BJ (cell line): ENCODE measurements at regions not wholly inside any gene's neighbourhood (a gene's known extent, or its start where the extent isn't known, plus 50 kb on each side); places are given as distances from the start of the nearest gene placed in this dataset.

Experiments used
- CTCF ChIA-PET: fragments of 350-600 bp; formaldehyde crosslinking; extraction: SDS; loops from one replicate; lab custom pipeline; 2021; ENCODE audit warnings: antibody characterized with exemption, inconsistent platforms; lab: Yijun Ruan, JAX
- POLR2A ChIA-PET: fragments of 300-600 bp; sonication (Branson Sonifier 250); formaldehyde crosslinking; extraction: SDS; loops from one replicate; lab custom pipeline; 2021; ENCODE audit warnings: antibody characterized with exemption; lab: Charles Lee
- DNase-seq: peaks from one replicate; pipeline ENCODE4 v3.0.0-alpha.2; 2011; ENCODE audit warnings: low read depth
- H3K27me3 ChIP-seq: 2 replicates; pipeline ENCODE4 v1.6.0; 2011; ENCODE audit warnings: low read length; ENCODE audit not compliant: control insufficient read depth, insufficient read depth
- H3K36me3 ChIP-seq: 2 replicates; pipeline ENCODE4 v1.5.1; 2011; ENCODE audit warnings: low read length; ENCODE audit not compliant: control insufficient read depth, insufficient read depth
- H3K4me3 ChIP-seq: 2 replicates; pipeline ENCODE4 v1.5.1; 2011; ENCODE audit warnings: low read depth, mild to moderate bottlenecking, control low read depth, low read length
- CTCF ChIP-seq: IDR thresholded peaks from 2 replicates; pipeline ENCODE4 v1.5.1; 2011; ENCODE audit warnings: low read depth, mild to moderate bottlenecking, control low read depth, inconsistent platforms, low read length, moderate library complexity; ENCODE audit not compliant: insufficient read depth

- POLR2A ChIA-PET = no interaction called here
- no peak for TF ChIP-seq CTCF
Measured at GRCh38 chr17:54046570-54046969, 223.8 kb downstream of the KIF2B start.

GRCh38 chr17:54063639-54064038 lies 240.9 kb downstream of the KIF2B start:
- CTCF ChIA-PET = no interaction called here
- no peak for DNase-seq
- Histone ChIP-seq H3K36me3 (no peaks in the 10 kb centered on the region), H3K27me3 (no peaks in the 10 kb centered on the region), H3K4me3 (no peak overlapping the region)
- POLR2A ChIA-PET = no interaction called here
- TF ChIP-seq CTCF = no peak

More at GRCh38 chr17:54046570-54046969, 223.8 kb downstream of the KIF2B start:
- Histone ChIP-seq H3K4me3 (no peak overlapping the region), H3K36me3 (no peaks in the 10 kb centered on the region), H3K27me3 (no peaks in the 10 kb centered on the region)
- no peak for DNase-seq
- CTCF ChIA-PET = no interaction called here

GRCh38 chr17:54085020-54085419 lies 262.3 kb downstream of the KIF2B start:
- no peaks in the 10 kb centered on the region for H3K27me3 ChIP-seq
- H3K36me3 ChIP-seq = no peaks in the 10 kb centered on the region
- H3K4me3 ChIP-seq = no peak overlapping the region
- no peak for TF ChIP-seq CTCF
- no peak for DNase-seq
- CTCF ChIA-PET = no interaction called here
- POLR2A ChIA-PET = no interaction called here

- Histone ChIP-seq H3K36me3 (no peaks in the 10 kb centered on the region), H3K4me3 (no peak overlapping the region), H3K27me3 (no peaks in the 10 kb centered on the region)
- ChIA-PET POLR2A (no interaction called here), CTCF (no interaction called here)
- TF ChIP-seq CTCF = no peak
- DNase-seq = no peak
Measured at GRCh38 chr17:54085934-54086333, 263.2 kb downstream of the KIF2B start.

- Histone ChIP-seq H3K27me3 (no peaks in the 10 kb centered on the region), H3K4me3 (no peak overlapping the region), H3K36me3 (no peaks in the 10 kb centered on the region)
- CTCF ChIA-PET = no interaction called here
- DNase-seq = no peak
- POLR2A ChIA-PET = no interaction called here
- no peak for TF ChIP-seq CTCF
Measured at GRCh38 chr17:54096216-54096615, 273.5 kb downstream of the KIF2B start.
